SK-N-SH (cell line): ENCODE measurements at regions not wholly inside any gene's neighbourhood (a gene's known extent, or its start where the extent isn't known, plus 50 kb on each side); places are given as distances from the start of the nearest gene placed in this dataset.

Experiments used
- CTCF ChIA-PET: fragments of 300-600, 350-600 bp; formaldehyde crosslinking; extraction: SDS; loops from one replicate; lab custom pipeline; 2021; lab: Yijun Ruan, JAX
- POLR2A ChIA-PET: fragments of 350-600 bp; sonication (Branson Sonifier 250); formaldehyde crosslinking; extraction: SDS; loops from one replicate; lab custom pipeline; 2020; ENCODE audit warnings: antibody characterized with exemption, inconsistent platforms; lab: Yijun Ruan, JAX
- DNase-seq: peaks from one replicate; pipeline ENCODE4 v3.0.0; 2012
- H2AFZ ChIP-seq: fragments of 200-600 bp; sonication (generic); 2 replicates; pipeline ENCODE4 v1.8.1; 2016; ENCODE audit warnings: antibody characterized with exemption, mild to moderate bottlenecking, low read depth
- H3F3A ChIP-seq: fragments of 200-600 bp; sonication (generic); replicated peaks from 2 replicates; pipeline ENCODE3; 2016; ENCODE audit warnings: antibody characterized with exemption, mild to moderate bottlenecking; ENCODE audit not compliant: insufficient read depth
- H3K27ac ChIP-seq, 2 experiments: fragments of 200-500 bp in 1 of 2; fragments of 200-600 bp in 1 of 2; sonication (Bioruptor generic) in 1 of 2; sonication (generic), shearing (Covaris generic) in 1 of 2; 2 replicates each; pipeline versions ENCODE4 v1.5.1 to v1.6.1; 2014 to 2016; ENCODE audit warnings: low read depth in 2 of 2, inconsistent platforms in 1 of 2, low read length in 1 of 2, mild to moderate bottlenecking in 1 of 2, mixed read lengths in 1 of 2
- H3K27me3 ChIP-seq: fragments of 200-600 bp; sonication (generic), shearing (Covaris generic); 2 replicates; pipeline ENCODE4 v1.6.1; 2016; ENCODE audit warnings: mixed run types; ENCODE audit not compliant: insufficient read depth
- H3K36me3 ChIP-seq, 2 experiments: fragments of 200-500 bp in 1 of 2; fragments of 200-600 bp in 1 of 2; sonication (Bioruptor generic) in 1 of 2; sonication (generic) in 1 of 2; replicated peaks in 1 of 2; 2 replicates each; pipeline versions ENCODE3 to v1.5.1; 2014 to 2016; ENCODE audit warnings: low read length in 1 of 2, mild to moderate bottlenecking in 1 of 2; ENCODE audit not compliant: insufficient read depth in 2 of 2, control insufficient read depth in 1 of 2
- H3K4me1 ChIP-seq, 2 experiments: fragments of 200-500 bp in 1 of 2; fragments of 200-600 bp in 1 of 2; sonication (Bioruptor generic) in 1 of 2; sonication (generic), shearing (Covaris generic) in 1 of 2; 2 replicates each; pipeline versions ENCODE4 v1.5.1 to v1.6.1; 2014 to 2016; ENCODE audit warnings: low read depth in 1 of 2, low read length in 1 of 2, mixed run types in 1 of 2; ENCODE audit not compliant: insufficient read depth in 2 of 2, control insufficient read depth in 1 of 2
- H3K4me2 ChIP-seq: fragments of 200-600 bp; sonication (generic), shearing (Covaris generic); 2 replicates; pipeline ENCODE4 v1.6.1; 2017; ENCODE audit warnings: mixed run types
- H3K4me3 ChIP-seq, 2 experiments: fragments of 200-500 bp in 1 of 2; fragments of 200-600 bp in 1 of 2; sonication (Bioruptor generic) in 1 of 2; sonication (generic), shearing (Covaris generic) in 1 of 2; 2 replicates each; pipeline versions ENCODE4 v1.5.1 to v1.8.1; 2014 to 2016; ENCODE audit warnings: low read depth in 2 of 2, inconsistent platforms in 1 of 2, low read length in 1 of 2, mild to moderate bottlenecking in 1 of 2, mixed read lengths in 1 of 2, moderate library complexity in 1 of 2
- H3K79me2 ChIP-seq: fragments of 200-600 bp; sonication (generic); 2 replicates; pipeline ENCODE4 v1.8.1; 2017; ENCODE audit warnings: mild to moderate bottlenecking; ENCODE audit not compliant: insufficient read depth
- H3K9ac ChIP-seq: fragments of 200-600 bp; sonication (generic); 2 replicates; pipeline ENCODE4 v1.6.1; 2017; ENCODE audit warnings: mixed run types
- H3K9me2 ChIP-seq: fragments of 200-600 bp; sonication (generic); 2 replicates; pipeline ENCODE4 v1.6.1; 2017; ENCODE audit warnings: mixed run types
- H3K9me3 ChIP-seq: fragments of 200-600 bp; sonication (generic); 2 replicates; pipeline ENCODE4 v1.6.1; 2017; ENCODE audit warnings: mixed run types, mild to moderate bottlenecking, moderate library complexity
- H4K20me1 ChIP-seq: fragments of 200-600 bp; sonication (generic); 2 replicates; pipeline ENCODE4 v1.6.1; 2017; ENCODE audit warnings: mild to moderate bottlenecking, mixed run types; ENCODE audit not compliant: insufficient read depth
- EZH2phosphoT487 ChIP-seq: fragments of 200-600 bp; sonication (generic); IDR thresholded peaks from 2 replicates; pipeline ENCODE4 v1.6.1; 2017; ENCODE audit warnings: low read depth, mixed run types, mild to moderate bottlenecking, antibody characterized with exemption, moderate library complexity, borderline replicate concordance
- JUND ChIP-seq: IDR thresholded peaks from 2 replicates; pipeline ENCODE4 v1.4.0; 2012
- MXI1 ChIP-seq: IDR thresholded peaks from 2 replicates; pipeline ENCODE4 v1.6.1; 2012; ENCODE audit warnings: mild to moderate bottlenecking, low read depth, low read length, improper control_type of control experiment
- RCOR1 ChIP-seq: fragments of 150-350 bp; IDR thresholded peaks from 2 replicates; pipeline ENCODE4 v1.6.1; 2017; ENCODE audit warnings: antibody characterized with exemption, low read length
- RFX5 ChIP-seq: IDR thresholded peaks from 2 replicates; pipeline ENCODE4 v1.6.1; 2012; ENCODE audit warnings: mild to moderate bottlenecking, improper control_type of control experiment, low read length
- WGBS: methylation state at CpG from one replicate; pipeline ENCODE4 v1.1.6; 2017; ENCODE audit warnings: low lambda C conversion rate; 5-methylcytosine and 5-hydroxymethylcytosine counted together
- TF ChIP-seq, protein P1 (sequence below): IDR thresholded peaks from 2 replicates; pipeline ENCODE4 v1.6.1; 2012; ENCODE audit warnings: mild to moderate bottlenecking, low read depth, low read length, moderate library complexity
- TF ChIP-seq, protein P2 (sequence below): IDR thresholded peaks from 2 replicates; pipeline ENCODE4 v1.4.0; 2012; ENCODE audit warnings: low read depth, borderline replicate concordance
- TF ChIP-seq, protein P3 (sequence below): fragments of 200-600 bp; sonication (generic); IDR thresholded peaks from 2 replicates; pipeline ENCODE4 v1.6.1; 2017; ENCODE audit warnings: antibody characterized with exemption, mild to moderate bottlenecking, moderate library complexity
- TF ChIP-seq, protein P4 (sequence below): IDR thresholded peaks from 2 replicates; pipeline ENCODE4 v1.4.0; 2012; ENCODE audit warnings: low read depth

DNA sequence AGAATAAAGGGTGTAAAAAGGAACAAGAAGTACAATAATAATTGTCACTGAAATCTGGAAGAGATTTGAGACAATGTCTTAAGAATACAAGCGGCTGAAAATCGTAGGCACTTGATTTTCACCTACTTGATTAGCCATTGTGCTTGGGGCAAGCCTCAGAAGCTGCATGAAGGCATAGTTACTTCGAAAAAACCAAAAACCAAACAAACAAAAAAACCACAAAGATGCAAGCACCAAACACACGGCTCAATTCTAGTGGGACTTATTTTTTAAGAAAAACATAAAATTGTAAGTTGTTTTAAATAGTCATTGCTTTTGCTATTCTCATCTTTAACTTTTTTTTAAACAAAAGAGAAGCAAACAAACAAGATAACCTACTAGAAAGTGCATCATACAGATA, 235.6 kb downstream of the OGFRL1 start (continued):
- TF ChIP-seq, protein P1, sequence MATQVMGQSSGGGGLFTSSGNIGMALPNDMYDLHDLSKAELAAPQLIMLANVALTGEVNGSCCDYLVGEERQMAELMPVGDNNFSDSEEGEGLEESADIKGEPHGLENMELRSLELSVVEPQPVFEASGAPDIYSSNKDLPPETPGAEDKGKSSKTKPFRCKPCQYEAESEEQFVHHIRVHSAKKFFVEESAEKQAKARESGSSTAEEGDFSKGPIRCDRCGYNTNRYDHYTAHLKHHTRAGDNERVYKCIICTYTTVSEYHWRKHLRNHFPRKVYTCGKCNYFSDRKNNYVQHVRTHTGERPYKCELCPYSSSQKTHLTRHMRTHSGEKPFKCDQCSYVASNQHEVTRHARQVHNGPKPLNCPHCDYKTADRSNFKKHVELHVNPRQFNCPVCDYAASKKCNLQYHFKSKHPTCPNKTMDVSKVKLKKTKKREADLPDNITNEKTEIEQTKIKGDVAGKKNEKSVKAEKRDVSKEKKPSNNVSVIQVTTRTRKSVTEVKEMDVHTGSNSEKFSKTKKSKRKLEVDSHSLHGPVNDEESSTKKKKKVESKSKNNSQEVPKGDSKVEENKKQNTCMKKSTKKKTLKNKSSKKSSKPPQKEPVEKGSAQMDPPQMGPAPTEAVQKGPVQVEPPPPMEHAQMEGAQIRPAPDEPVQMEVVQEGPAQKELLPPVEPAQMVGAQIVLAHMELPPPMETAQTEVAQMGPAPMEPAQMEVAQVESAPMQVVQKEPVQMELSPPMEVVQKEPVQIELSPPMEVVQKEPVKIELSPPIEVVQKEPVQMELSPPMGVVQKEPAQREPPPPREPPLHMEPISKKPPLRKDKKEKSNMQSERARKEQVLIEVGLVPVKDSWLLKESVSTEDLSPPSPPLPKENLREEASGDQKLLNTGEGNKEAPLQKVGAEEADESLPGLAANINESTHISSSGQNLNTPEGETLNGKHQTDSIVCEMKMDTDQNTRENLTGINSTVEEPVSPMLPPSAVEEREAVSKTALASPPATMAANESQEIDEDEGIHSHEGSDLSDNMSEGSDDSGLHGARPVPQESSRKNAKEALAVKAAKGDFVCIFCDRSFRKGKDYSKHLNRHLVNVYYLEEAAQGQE = no peak
- TF ChIP-seq, all 33 proteins: peak for 0

DNA sequence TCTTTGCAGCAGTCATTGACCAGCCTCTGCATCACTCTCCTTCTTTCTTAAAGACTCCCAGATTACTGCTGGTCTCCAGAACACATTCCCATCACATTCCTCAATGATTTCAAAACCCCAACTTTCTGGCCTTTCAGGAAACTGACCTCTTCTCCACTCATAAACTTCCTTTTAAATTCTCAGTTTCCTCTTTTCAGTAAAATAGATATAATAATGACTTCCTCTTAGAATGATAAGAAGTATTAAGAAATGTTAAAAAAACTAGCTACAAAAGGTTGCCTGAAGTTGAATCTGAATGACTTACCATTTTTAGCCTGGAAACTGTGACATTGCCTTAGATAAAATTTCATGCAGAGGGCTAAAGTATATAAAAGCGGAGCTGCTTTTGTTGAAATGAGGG, 239.3 kb downstream of the OGFRL1 start:
- TF ChIP-seq, protein P2, sequence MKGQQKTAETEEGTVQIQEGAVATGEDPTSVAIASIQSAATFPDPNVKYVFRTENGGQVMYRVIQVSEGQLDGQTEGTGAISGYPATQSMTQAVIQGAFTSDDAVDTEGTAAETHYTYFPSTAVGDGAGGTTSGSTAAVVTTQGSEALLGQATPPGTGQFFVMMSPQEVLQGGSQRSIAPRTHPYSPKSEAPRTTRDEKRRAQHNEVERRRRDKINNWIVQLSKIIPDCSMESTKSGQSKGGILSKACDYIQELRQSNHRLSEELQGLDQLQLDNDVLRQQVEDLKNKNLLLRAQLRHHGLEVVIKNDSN = no peak
- no peak for TF ChIP-seq MXI1
- TF ChIP-seq EZH2phosphoT487 = no peak
- TF ChIP-seq, protein P3, sequence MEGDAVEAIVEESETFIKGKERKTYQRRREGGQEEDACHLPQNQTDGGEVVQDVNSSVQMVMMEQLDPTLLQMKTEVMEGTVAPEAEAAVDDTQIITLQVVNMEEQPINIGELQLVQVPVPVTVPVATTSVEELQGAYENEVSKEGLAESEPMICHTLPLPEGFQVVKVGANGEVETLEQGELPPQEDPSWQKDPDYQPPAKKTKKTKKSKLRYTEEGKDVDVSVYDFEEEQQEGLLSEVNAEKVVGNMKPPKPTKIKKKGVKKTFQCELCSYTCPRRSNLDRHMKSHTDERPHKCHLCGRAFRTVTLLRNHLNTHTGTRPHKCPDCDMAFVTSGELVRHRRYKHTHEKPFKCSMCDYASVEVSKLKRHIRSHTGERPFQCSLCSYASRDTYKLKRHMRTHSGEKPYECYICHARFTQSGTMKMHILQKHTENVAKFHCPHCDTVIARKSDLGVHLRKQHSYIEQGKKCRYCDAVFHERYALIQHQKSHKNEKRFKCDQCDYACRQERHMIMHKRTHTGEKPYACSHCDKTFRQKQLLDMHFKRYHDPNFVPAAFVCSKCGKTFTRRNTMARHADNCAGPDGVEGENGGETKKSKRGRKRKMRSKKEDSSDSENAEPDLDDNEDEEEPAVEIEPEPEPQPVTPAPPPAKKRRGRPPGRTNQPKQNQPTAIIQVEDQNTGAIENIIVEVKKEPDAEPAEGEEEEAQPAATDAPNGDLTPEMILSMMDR = no peak
- no peak for TF ChIP-seq RFX5
- TF ChIP-seq, protein P4, sequence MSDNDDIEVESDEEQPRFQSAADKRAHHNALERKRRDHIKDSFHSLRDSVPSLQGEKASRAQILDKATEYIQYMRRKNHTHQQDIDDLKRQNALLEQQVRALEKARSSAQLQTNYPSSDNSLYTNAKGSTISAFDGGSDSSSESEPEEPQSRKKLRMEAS = no peak
- DNase-seq = no peak
- no peaks in the 10 kb centered on the region for H3K36me3 ChIP-seq
- no peaks in the 10 kb centered on the region for H4K20me1 ChIP-seq
- POLR2A ChIA-PET = no interaction called here
- WGBS = 55% methylated on average over 1 of the region's 1 CpG
- no peaks in the 10 kb centered on the region for H3K9me2 ChIP-seq
- no peak overlapping the region for H3K4me2 ChIP-seq
- no peak overlapping the region for H3K27ac ChIP-seq
- no peaks in the 10 kb centered on the region for H3F3A ChIP-seq
- H3K9ac ChIP-seq = no peak overlapping the region
- H3K9me3 ChIP-seq = no peaks in the 10 kb centered on the region
- CTCF ChIA-PET = interaction anchor here (1.2 kb wide), 1 partner anchor 13 kb away, joined by 3 read pairs; no protein-coding TSS in a partner anchor
- H3K4me3 ChIP-seq = no peak overlapping the region
- no peak overlapping the region for H2AFZ ChIP-seq
- no peaks in the 10 kb centered on the region; a peak in 1 of 4 replicates for H3K4me1 ChIP-seq
- no peaks in the 10 kb centered on the region for H3K27me3 ChIP-seq
- no peaks in the 10 kb centered on the region for H3K79me2 ChIP-seq

DNA sequence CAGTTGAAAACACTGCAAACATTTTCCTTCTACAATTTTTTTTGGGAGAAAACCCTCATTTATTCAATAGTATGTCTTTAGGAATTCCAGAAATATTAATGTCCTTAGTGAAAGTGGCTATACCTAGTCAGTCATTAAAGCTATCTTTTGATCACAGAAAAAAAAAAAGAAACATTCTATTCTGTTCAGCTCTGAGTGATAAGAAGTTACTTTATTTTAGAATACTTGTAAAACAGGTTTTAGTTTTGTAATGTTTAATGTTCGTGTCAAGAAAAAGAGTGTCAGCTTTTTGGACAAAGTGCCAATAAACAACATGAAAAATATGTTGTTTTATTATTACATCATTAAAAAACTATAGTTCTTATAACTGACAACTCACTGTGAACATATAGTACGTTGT, 240.4 kb downstream of the OGFRL1 start:
- H3K79me2 ChIP-seq = no peaks in the 10 kb centered on the region
- POLR2A ChIA-PET = no interaction called here
- 52% methylated on average over 2 of the region's 2 CpGs for WGBS

More for the DNA sequence above, 240.4 kb downstream of the OGFRL1 start:
- CTCF ChIA-PET = interaction anchor here (1.2 kb wide), 1 partner anchor 12 kb away, joined by 3 read pairs; no protein-coding TSS in a partner anchor
- Histone ChIP-seq H3K9me2 (no peaks in the 10 kb centered on the region), H4K20me1 (no peaks in the 10 kb centered on the region), H3F3A (no peaks in the 10 kb centered on the region), H3K9ac (no peak overlapping the region), H3K36me3 (no peaks in the 10 kb centered on the region), H3K9me3 (no peaks in the 10 kb centered on the region), H3K4me3 (no peak overlapping the region), H3K4me1 (no peaks in the 10 kb centered on the region; a peak in 1 of 4 replicates), H3K4me2 (no peak overlapping the region), H3K27ac (no peak overlapping the region), H2AFZ (no peak overlapping the region), H3K27me3 (no peaks in the 10 kb centered on the region)
- no peak for TF ChIP-seq JUND
- TF ChIP-seq RCOR1 = no peak
- no peak for TF ChIP-seq EZH2phosphoT487
- DNase-seq = no peak
